Thyroid gland (tissue), 4 donors: ENCODE measurements at regions not wholly inside any gene's neighbourhood (a gene's known extent, or its start where the extent isn't known, plus 50 kb on each side); places are given as distances from the start of the nearest gene placed in this dataset.

Experiments
- POLR2A ChIP-seq, 2 donors: fragments of 450-650 bp; IDR thresholded peaks; one replicate each; pipeline ENCODE4 v1.6.1; 2017; ENCODE audit warnings: antibody characterized with exemption in 2 of 2, mild to moderate bottlenecking in 2 of 2, moderate library complexity in 1 of 2
- TF ChIP-seq, protein P1 (sequence below), 6 experiments: fragments of 200-600 bp in 3 of 6; fragments of 450-650 bp in 3 of 6; sonication (generic) in 3 of 6; IDR thresholded peaks; one replicate each; pipeline ENCODE4 v1.5.1; 2016 to 2019; ENCODE audit warnings: antibody characterized with exemption in 6 of 6, mild to moderate bottlenecking in 2 of 6, inconsistent platforms in 1 of 6, moderate library complexity in 1 of 6

DNA sequence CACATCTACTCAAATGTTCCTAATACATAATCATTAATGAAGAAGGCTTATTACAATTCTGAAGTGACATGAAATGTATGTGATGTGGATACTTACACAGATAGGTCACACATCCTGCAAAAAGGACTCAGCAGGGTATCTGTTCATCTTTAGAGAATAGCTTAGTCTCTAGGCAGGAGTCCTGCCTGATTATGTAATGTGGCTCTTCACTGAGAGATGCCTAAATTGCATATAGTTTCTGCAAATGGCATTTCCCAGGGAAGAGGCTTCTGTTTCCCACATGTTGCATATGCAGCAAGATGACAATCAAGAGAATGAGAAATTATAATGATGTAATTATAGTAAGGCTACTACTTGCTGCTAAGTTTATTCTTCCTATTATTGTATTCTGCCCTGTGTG, 58.8 kb upstream of the SLC36A4 start:
- TF ChIP-seq, protein P1, sequence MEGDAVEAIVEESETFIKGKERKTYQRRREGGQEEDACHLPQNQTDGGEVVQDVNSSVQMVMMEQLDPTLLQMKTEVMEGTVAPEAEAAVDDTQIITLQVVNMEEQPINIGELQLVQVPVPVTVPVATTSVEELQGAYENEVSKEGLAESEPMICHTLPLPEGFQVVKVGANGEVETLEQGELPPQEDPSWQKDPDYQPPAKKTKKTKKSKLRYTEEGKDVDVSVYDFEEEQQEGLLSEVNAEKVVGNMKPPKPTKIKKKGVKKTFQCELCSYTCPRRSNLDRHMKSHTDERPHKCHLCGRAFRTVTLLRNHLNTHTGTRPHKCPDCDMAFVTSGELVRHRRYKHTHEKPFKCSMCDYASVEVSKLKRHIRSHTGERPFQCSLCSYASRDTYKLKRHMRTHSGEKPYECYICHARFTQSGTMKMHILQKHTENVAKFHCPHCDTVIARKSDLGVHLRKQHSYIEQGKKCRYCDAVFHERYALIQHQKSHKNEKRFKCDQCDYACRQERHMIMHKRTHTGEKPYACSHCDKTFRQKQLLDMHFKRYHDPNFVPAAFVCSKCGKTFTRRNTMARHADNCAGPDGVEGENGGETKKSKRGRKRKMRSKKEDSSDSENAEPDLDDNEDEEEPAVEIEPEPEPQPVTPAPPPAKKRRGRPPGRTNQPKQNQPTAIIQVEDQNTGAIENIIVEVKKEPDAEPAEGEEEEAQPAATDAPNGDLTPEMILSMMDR (IDR thresholded peaks at IDR 0.05), result no peak
- TF ChIP-seq POLR2A (IDR thresholded peaks at IDR 0.05), result no peak
